Neural progenitor cell (in vitro differentiated cells): ENCODE measurements at regions not wholly inside any gene's neighbourhood (a gene's known extent, or its start where the extent isn't known, plus 50 kb on each side); places are given as distances from the start of the nearest gene placed in this dataset.

Experiments used
- DNase-seq: peaks from one replicate; pipeline ENCODE4 v3.0.0-alpha.2; 2016; ENCODE audit warnings: low spot score
- H2AFZ ChIP-seq: fragments of 200-600 bp; sonication (generic); replicated peaks from 2 replicates; pipeline ENCODE4 v1.6.1; 2016; ENCODE audit warnings: antibody characterized with exemption
- H3F3A ChIP-seq: fragments of 200-600 bp; sonication (generic); 2 replicates; pipeline ENCODE4 v1.6.1; 2016; ENCODE audit warnings: antibody characterized with exemption, low read depth
- H3K27ac ChIP-seq: fragments of 200-600 bp; sonication (generic); 2 replicates; pipeline ENCODE4 v1.5.1; 2016; ENCODE audit warnings: mild to moderate bottlenecking
- H3K27me3 ChIP-seq: fragments of 200-600 bp; sonication (generic); 2 replicates; pipeline ENCODE4 v1.6.1; 2016; ENCODE audit warnings: mild to moderate bottlenecking, moderate library complexity
- H3K36me3 ChIP-seq: fragments of 200-600 bp; sonication (generic); 2 replicates; pipeline ENCODE4 v1.5.1; 2016
- H3K4me1 ChIP-seq: fragments of 200-600 bp; sonication (generic); 2 replicates; pipeline ENCODE4 v1.6.1; 2016; ENCODE audit warnings: mixed run types
- H3K4me2 ChIP-seq: fragments of 200-600 bp; sonication (generic); 2 replicates; pipeline ENCODE4 v1.6.1; 2016
- H3K4me3 ChIP-seq: fragments of 200-600 bp; sonication (generic); 2 replicates; pipeline ENCODE4 v1.5.1; 2016
- H3K79me2 ChIP-seq: fragments of 200-600 bp; sonication (generic); 2 replicates; pipeline ENCODE4 v1.6.1; 2016; ENCODE audit warnings: low read depth
- H3K9ac ChIP-seq: fragments of 200-600 bp; sonication (generic); 2 replicates; pipeline ENCODE4 v1.6.1; 2016
- H3K9me3 ChIP-seq: fragments of 200-600 bp; sonication (generic); 2 replicates; pipeline ENCODE4 v1.5.1; 2016; ENCODE audit warnings: low read depth
- H4K20me1 ChIP-seq: fragments of 200-600 bp; sonication (generic); 2 replicates; pipeline ENCODE4 v1.6.1; 2016; ENCODE audit warnings: low read depth
- H3K27ac Mint-ChIP-seq: 3 replicates; pipeline ENCODE4 v1.8.0; 2021; ENCODE audit warnings: mixed read lengths
- H3K27me3 Mint-ChIP-seq: 2 replicates; pipeline ENCODE4 v1.8.0; 2022; ENCODE audit warnings: low read depth, mild to moderate bottlenecking, inconsistent platforms, moderate library complexity, mixed read lengths; ENCODE audit not compliant: insufficient read depth
- H3K36me3 Mint-ChIP-seq: 3 replicates; pipeline ENCODE4 v1.8.0; 2021; ENCODE audit warnings: mixed read lengths
- H3K4me1 Mint-ChIP-seq: 3 replicates; pipeline ENCODE4 v1.8.0; 2021; ENCODE audit warnings: mixed read lengths
- H3K4me3 Mint-ChIP-seq: 3 replicates; pipeline ENCODE4 v1.8.0; 2021; ENCODE audit warnings: mild to moderate bottlenecking, moderate library complexity, mixed read lengths
- H3K9me3 Mint-ChIP-seq: 3 replicates; pipeline ENCODE4 v1.8.0; 2020; ENCODE audit warnings: mixed read lengths
- CTCF ChIP-seq: fragments of 200-600 bp; sonication (generic); IDR thresholded peaks from 2 replicates; pipeline ENCODE4 v1.5.1; 2017; ENCODE audit warnings: antibody characterized with exemption, mild to moderate bottlenecking
- EZH2 ChIP-seq: fragments of 200-600 bp; sonication (generic); IDR thresholded peaks from 2 replicates; pipeline ENCODE4 v1.6.1; 2017; ENCODE audit warnings: antibody characterized with exemption, mild to moderate bottlenecking, moderate library complexity
- EZH2phosphoT487 ChIP-seq: fragments of 200-600 bp; sonication (generic); IDR thresholded peaks from 2 replicates; pipeline ENCODE4 v1.6.1; 2017; ENCODE audit warnings: antibody characterized with exemption

- no peaks in the 10 kb centered on the region for H3K9me3 Mint-ChIP-seq
- no peak overlapping the region for H3K27ac Mint-ChIP-seq
- H3K4me1 Mint-ChIP-seq: no peaks in the 10 kb centered on the region
- no peaks in the 10 kb centered on the region for H3K79me2 ChIP-seq
- no peaks in the 10 kb centered on the region for H3K4me1 ChIP-seq
- H3K9me3 ChIP-seq: no peaks in the 10 kb centered on the region
- no peaks in the 10 kb centered on the region for H3F3A ChIP-seq
- H3K27me3 Mint-ChIP-seq: no peaks in the 10 kb centered on the region
- H3K4me3 ChIP-seq: no peak overlapping the region
- no peak overlapping the region for H2AFZ ChIP-seq
- H3K4me2 ChIP-seq: no peak overlapping the region
- H3K36me3 ChIP-seq: no peaks in the 10 kb centered on the region
- H3K9ac ChIP-seq: no peak overlapping the region
- no peak for TF ChIP-seq EZH2phosphoT487
- no peak for TF ChIP-seq EZH2
- TF ChIP-seq CTCF: no peak
- no peaks in the 10 kb centered on the region for H3K27me3 ChIP-seq
- H3K27ac ChIP-seq: no peak overlapping the region
- no peak overlapping the region for H3K4me3 Mint-ChIP-seq
- DNase-seq: no peak
- H4K20me1 ChIP-seq: no peaks in the 10 kb centered on the region
- H3K36me3 Mint-ChIP-seq: no peaks in the 10 kb centered on the region
Measured at GRCh38 chr4:20042769-20043168, 208.9 kb upstream of the SLIT2 start.

- H4K20me1 ChIP-seq: no peaks in the 10 kb centered on the region
- H3K4me2 ChIP-seq: no peak overlapping the region
- H2AFZ ChIP-seq: no peak overlapping the region
- Mint-ChIP-seq H3K4me3 (no peak overlapping the region), H3K36me3 (no peaks in the 10 kb centered on the region), H3K27ac (no peak overlapping the region), H3K4me1 (no peaks in the 10 kb centered on the region), H3K27me3 (no peaks in the 10 kb centered on the region), H3K9me3 (no peaks in the 10 kb centered on the region)
- DNase-seq: no peak
- H3K4me3 ChIP-seq: no peak overlapping the region
- no peaks in the 10 kb centered on the region for H3F3A ChIP-seq
- no peaks in the 10 kb centered on the region for H3K4me1 ChIP-seq
- no peak overlapping the region for H3K9ac ChIP-seq
- H3K9me3 ChIP-seq: no peaks in the 10 kb centered on the region
- no peaks in the 10 kb centered on the region for H3K36me3 ChIP-seq
- no peak overlapping the region for H3K27ac ChIP-seq
- H3K27me3 ChIP-seq: no peaks in the 10 kb centered on the region
- TF ChIP-seq EZH2phosphoT487: no peak
- no peak for TF ChIP-seq CTCF
- TF ChIP-seq EZH2: no peak
- no peaks in the 10 kb centered on the region for H3K79me2 ChIP-seq
Measured at GRCh38 chr4:20041839-20042407, 209.8 kb upstream of the SLIT2 start.

GRCh38 chr4:20037745-20038144 is 214.0 kb upstream of the SLIT2 start:
- no peaks in the 10 kb centered on the region for H3K9me3 Mint-ChIP-seq
- H3K4me3 ChIP-seq: no peak overlapping the region
- TF ChIP-seq EZH2phosphoT487: no peak
- TF ChIP-seq EZH2: no peak
- no peak for TF ChIP-seq CTCF
- no peak for DNase-seq
- no peak overlapping the region for H3K27ac ChIP-seq
- H3K9ac ChIP-seq: no peak overlapping the region
- no peaks in the 10 kb centered on the region for H3K4me1 ChIP-seq
- H3F3A ChIP-seq: no peaks in the 10 kb centered on the region
- H3K27ac Mint-ChIP-seq: no peak overlapping the region
- H3K36me3 ChIP-seq: no peaks in the 10 kb centered on the region
- no peaks in the 10 kb centered on the region for H3K4me1 Mint-ChIP-seq
- H3K27me3 ChIP-seq: no peaks in the 10 kb centered on the region
- H3K36me3 Mint-ChIP-seq: no peaks in the 10 kb centered on the region
- no peaks in the 10 kb centered on the region for H3K79me2 ChIP-seq
- H2AFZ ChIP-seq: no peak overlapping the region
- H3K4me2 ChIP-seq: no peak overlapping the region
- no peaks in the 10 kb centered on the region for H4K20me1 ChIP-seq
- no peaks in the 10 kb centered on the region for H3K9me3 ChIP-seq
- H3K27me3 Mint-ChIP-seq: no peaks in the 10 kb centered on the region
- no peak overlapping the region for H3K4me3 Mint-ChIP-seq
